Mesodermal cell (in vitro differentiated cells): ENCODE measurements at regions not wholly inside any gene's neighbourhood (a gene's known extent, or its start where the extent isn't known, plus 50 kb on each side); places are given as distances from the start of the nearest gene placed in this dataset.

ENCODE experiments used
- H3K27ac ChIP-seq: 2 replicates; pipeline ENCODE4 v1.7.0; 2013; ENCODE audit warnings: mild to moderate bottlenecking, low read depth, low read length, moderate library complexity; ENCODE audit not compliant: severe bottlenecking
- H3K36me3 ChIP-seq: 2 replicates; pipeline ENCODE4 v1.7.1; 2013; ENCODE audit warnings: mild to moderate bottlenecking, low read length, moderate library complexity; ENCODE audit not compliant: control insufficient read depth, insufficient read depth
- H3K4me1 ChIP-seq: one replicate; pipeline ENCODE4 v1.7.1; 2013; ENCODE audit warnings: mild to moderate bottlenecking, low read length; ENCODE audit not compliant: insufficient read depth, control insufficient read depth, poor library complexity, severe bottlenecking
- H3K4me3 ChIP-seq: 2 replicates; pipeline ENCODE4 v1.7.0; 2013; ENCODE audit warnings: low read length, control low read depth, mild to moderate bottlenecking; ENCODE audit not compliant: insufficient read depth, poor library complexity, severe bottlenecking; ENCODE audit errors: extremely low read depth
- H3K9me3 ChIP-seq: 2 replicates; pipeline ENCODE4 v1.7.1; 2013; ENCODE audit warnings: mild to moderate bottlenecking, low read length, moderate library complexity; ENCODE audit not compliant: control insufficient read depth
- WGBS, 2 experiments: methylation state at CpG; one replicate each; pipeline ENCODE4 v1.1.5; 2013; ENCODE audit warnings: missing lambda C conversion rate in 2 of 2; ENCODE audit not compliant: insufficient coverage in 2 of 2; 5-methylcytosine and 5-hydroxymethylcytosine counted together

GRCh38 chr2:38187541-38188011 is 111.6 kb upstream of the CYP1B1 start:
- Histone ChIP-seq H3K4me1 (no peaks in the 10 kb centered on the region), H3K36me3 (no peaks in the 10 kb centered on the region), H3K4me3 (no peak overlapping the region), H3K27ac (no peak overlapping the region), H3K9me3 (peaks cover 3% of the 10 kb centered on the region)
- WGBS, 2 experiments = 96 to 100% methylated on average over 4 to 5 of the region's 5 CpGs

DNA sequence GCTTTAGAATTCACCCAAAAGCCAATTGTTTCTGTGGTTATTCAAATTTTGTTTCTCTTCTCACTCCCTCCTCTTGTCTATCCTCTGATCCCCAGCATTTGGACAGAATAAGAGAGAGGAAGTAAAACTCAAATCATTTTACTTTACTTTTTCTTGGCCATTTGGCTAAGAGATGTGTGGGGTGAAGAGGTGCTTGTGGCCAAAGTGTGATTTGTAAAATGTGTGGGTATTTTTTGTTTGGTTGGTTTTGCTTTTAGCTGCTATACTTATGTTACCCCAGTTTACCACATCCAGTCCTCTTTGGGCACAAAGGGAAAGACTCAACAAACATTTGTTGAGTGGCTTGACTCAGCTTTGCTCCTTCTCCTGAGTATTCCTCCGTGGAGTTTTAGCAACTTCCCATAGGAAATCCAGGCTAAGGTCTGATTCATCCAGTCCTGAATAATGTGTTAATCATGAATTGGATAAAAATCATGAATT is 109.1 kb upstream of the CYP1B1 start:
- H3K27ac ChIP-seq = no peak overlapping the region
- WGBS, 2 experiments = 80 to 100% methylated on average over 1 of the region's 1 CpG
- no peak overlapping the region for H3K4me3 ChIP-seq
- H3K4me1 ChIP-seq = no peaks in the 10 kb centered on the region
- no peaks in the 10 kb centered on the region for H3K36me3 ChIP-seq
- peaks cover 3% of the 10 kb centered on the region for H3K9me3 ChIP-seq

- no peak overlapping the region for H3K27ac ChIP-seq
- peaks cover 12% of the 10 kb centered on the region for H3K4me1 ChIP-seq
- H3K4me3 ChIP-seq = no peak overlapping the region
- H3K9me3 ChIP-seq = peaks cover 3% of the 10 kb centered on the region
- WGBS, 2 experiments = 86 to 90% methylated on average over 1 to 4 of the region's 4 CpGs
- H3K36me3 ChIP-seq = no peaks in the 10 kb centered on the region
Observed at GRCh38 chr2:38182492-38183003, 106.6 kb upstream of the CYP1B1 start.

GRCh38 chr2:38181806-38182491 is 106.0 kb upstream of the CYP1B1 start:
- peaks cover 12% of the 10 kb centered on the region for H3K4me1 ChIP-seq
- no peak overlapping the region for H3K4me3 ChIP-seq
- H3K36me3 ChIP-seq = no peaks in the 10 kb centered on the region
- WGBS, 2 experiments = 94% methylated on average over 2 of the region's 5 CpGs; no CpG with 5 or more reads in 1 of the 2 experiments
- H3K27ac ChIP-seq = no peak overlapping the region
- peaks cover 3% of the 10 kb centered on the region for H3K9me3 ChIP-seq

DNA sequence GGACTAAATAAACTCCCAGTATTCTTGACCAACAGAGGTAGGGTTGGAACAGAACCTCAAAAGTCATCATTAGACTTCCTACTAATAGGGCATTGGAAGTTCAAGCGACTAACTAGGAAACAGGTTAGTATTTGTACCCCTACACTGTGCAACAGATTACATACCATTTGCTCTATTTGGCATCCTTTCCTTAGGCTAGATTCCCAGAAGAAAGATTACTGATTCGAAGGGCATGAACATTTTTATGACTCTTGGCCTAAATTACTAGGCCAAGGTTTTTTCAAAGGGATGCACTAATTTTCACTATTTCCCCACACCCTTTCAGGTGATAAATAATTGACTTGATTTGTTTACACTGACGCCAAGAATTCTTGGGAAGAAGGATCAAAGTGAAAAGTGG is 104.8 kb upstream of the CYP1B1 start:
- Histone ChIP-seq H3K4me3 (no peak overlapping the region), H3K4me1 (peaks cover 12% of the 10 kb centered on the region), H3K9me3 (peaks cover 3% of the 10 kb centered on the region), H3K36me3 (no peaks in the 10 kb centered on the region), H3K27ac (no peak overlapping the region)
- WGBS, 2 experiments = 100% methylated on average over 2 of the region's 3 CpGs

DNA sequence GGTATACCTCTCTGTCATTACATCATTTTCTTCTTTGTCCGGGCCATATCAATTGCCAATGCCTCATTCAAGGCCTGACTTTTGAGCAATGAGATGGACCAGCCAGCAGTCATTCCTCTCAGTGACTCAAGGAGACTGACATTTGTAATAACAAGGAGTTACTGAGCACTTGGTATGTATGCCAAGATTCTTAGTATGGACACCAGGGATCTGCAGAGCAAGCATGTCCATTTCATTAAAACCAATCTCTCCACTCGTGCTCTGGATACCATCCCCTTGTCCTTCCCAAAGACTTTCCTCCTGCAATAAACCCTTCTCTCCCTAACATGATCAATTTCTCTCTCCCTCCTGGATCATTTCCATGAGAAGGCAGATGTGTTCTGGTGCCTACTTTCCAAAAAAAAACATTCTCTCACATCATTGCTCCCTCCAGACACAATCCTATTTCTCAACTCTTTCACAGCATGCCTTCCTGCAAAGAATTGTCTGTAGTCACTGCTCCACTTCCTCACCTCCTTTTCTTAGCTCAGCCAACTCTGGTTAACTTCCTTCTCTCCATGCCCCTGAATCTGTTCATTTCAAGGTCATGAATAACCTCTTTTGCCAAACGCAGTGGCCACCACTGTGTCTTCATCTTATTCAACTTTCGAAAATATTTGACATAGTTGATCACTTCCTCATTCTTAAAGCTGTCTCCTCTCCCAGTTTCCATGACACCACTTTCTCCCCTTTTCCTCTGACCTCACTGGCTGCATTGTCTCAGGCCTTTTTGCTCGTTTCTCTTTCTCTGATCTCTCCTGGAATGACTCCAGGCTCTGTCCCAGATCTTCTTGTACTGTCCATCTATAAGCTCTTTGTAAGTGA is 102.8 kb upstream of the CYP1B1 start:
- 66 to 79% methylated on average over 4 of the region's 5 CpGs for WGBS, 2 experiments

GRCh38 chr2:38178119-38178518 is 102.2 kb upstream of the CYP1B1 start:
- no peak overlapping the region for H3K4me3 ChIP-seq
- peaks cover 19% of the 10 kb centered on the region for H3K4me1 ChIP-seq
- H3K9me3 ChIP-seq = no peaks in the 10 kb centered on the region
- H3K27ac ChIP-seq = no peak overlapping the region
- 94 to 100% methylated on average over 1 to 2 of the region's 3 CpGs for WGBS, 2 experiments
- no peaks in the 10 kb centered on the region for H3K36me3 ChIP-seq

More for the DNA sequence above, 102.8 kb upstream of the CYP1B1 start:
- Histone ChIP-seq H3K27ac (peak overlapping the region; percentile 66), H3K4me1 (peaks cover 17% of the 10 kb centered on the region), H3K4me3 (no peak overlapping the region), H3K36me3 (no peaks in the 10 kb centered on the region), H3K9me3 (no peaks in the 10 kb centered on the region)

DNA sequence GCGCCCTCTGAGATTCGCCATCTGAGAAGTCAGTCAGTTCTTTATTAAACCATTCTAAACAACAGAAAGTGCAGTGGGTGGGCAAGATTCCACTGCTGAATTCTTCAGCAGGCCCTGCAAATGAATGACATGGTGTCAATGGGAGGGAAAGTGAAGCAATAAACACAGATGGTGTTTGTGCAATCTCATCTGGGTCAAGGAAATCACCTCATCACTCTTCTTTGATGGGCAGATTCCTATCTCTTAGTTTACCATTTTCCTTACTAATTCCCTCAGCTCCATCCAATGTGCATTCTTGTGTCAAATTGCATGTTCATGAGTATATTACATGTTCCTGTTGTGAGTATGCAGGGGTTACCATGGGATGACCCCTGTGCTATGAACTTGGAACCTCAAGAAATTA is 100.7 kb upstream of the CYP1B1 start:
- peaks cover 19% of the 10 kb centered on the region for H3K4me1 ChIP-seq
- H3K9me3 ChIP-seq = no peaks in the 10 kb centered on the region
- WGBS, 2 experiments = no CpG with 5 or more reads among the region's 2 CpGs
- no peak overlapping the region for H3K27ac ChIP-seq
- no peaks in the 10 kb centered on the region for H3K36me3 ChIP-seq
- H3K4me3 ChIP-seq = no peak overlapping the region

- no peak overlapping the region for H3K27ac ChIP-seq
- WGBS, 2 experiments = 85 to 98% methylated on average over 5 of the region's 7 CpGs
- no peaks in the 10 kb centered on the region for H3K9me3 ChIP-seq
- no peak overlapping the region for H3K4me3 ChIP-seq
- peaks cover 19% of the 10 kb centered on the region for H3K4me1 ChIP-seq
- no peaks in the 10 kb centered on the region for H3K36me3 ChIP-seq
Observed at GRCh38 chr2:38174646-38175423, 98.9 kb upstream of the CYP1B1 start.

DNA sequence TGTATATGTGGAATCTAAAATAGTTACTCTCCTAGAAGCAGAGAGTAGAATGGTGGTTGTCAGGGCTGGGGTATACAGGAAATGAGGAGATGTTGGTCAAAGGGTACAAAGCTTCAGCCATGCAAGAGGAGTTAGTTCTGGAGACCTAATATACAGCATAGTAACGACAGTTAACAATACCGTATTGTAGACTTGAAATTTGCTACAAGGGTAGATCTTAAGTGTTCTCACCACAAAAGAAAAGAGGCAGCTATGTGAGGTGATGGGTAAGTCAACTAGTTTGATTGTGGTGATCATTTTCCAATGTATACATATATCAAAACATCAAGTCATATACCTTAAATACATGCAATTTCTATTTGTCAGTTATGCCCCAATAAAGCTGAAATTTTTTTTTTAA is 98.2 kb upstream of the CYP1B1 start:
- H3K4me1 ChIP-seq = peaks cover 14% of the 10 kb centered on the region

More for the DNA sequence above, 98.2 kb upstream of the CYP1B1 start:
- Histone ChIP-seq H3K27ac (no peak overlapping the region), H3K36me3 (no peaks in the 10 kb centered on the region), H3K9me3 (no peaks in the 10 kb centered on the region), H3K4me3 (no peak overlapping the region)
- WGBS, 2 experiments = no CpG with 5 or more reads among the region's 2 CpGs
